ENCODE measurements at regions not wholly inside any gene's neighbourhood (a gene's known extent, or its start where the extent isn't known, plus 50 kb on each side); places are given as distances from the start of the nearest gene placed in this dataset.

DNA sequence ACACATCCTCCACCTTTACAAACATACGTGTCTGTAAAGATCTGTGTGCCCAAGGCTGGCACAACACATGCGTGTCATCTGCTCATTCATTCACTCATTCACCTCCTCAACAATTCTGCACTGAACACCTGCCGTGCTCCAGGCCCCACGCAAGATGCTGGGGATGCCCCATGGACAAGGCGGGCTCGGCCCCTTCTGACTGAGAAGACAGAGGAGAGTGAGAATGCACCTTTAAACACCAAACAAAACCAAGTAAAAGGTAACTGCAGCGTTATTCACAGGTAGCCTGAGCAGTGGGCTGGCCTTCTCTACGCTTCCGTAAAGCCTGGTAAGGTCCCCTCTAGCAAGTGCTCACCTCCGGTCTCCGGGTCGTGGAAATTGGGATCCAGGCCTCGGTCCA lies 142.8 kb downstream of the SHANK2 start:
- Histone ChIP-seq H3K27me3 (ENCODE audit: insufficient read depth in 3 of 3, low read length in 2 of 3) (peaks cover 0 to 14% (median 0%) of the 10 kb centered on the region in 3 donors), H3K36me3 (ENCODE audit: insufficient read depth in 1 of 2, low read depth in 1 of 2) (no peaks in the 10 kb centered on the region), H3K4me3 (no peak overlapping the region), H3K27ac (no peak overlapping the region), H3K4me1 (no peaks in the 10 kb centered on the region), H3K9me3 (no peaks in the 10 kb centered on the region)
- DNase-seq: no peak
- no peak for ATAC-seq
- intact Hi-C loops (cut with DNase I): no loop called here
- WGBS, 3 donors: 95 to 96% (median 96%) methylated on average over 13 of the region's 13 CpGs
- TF ChIP-seq, protein P1, sequence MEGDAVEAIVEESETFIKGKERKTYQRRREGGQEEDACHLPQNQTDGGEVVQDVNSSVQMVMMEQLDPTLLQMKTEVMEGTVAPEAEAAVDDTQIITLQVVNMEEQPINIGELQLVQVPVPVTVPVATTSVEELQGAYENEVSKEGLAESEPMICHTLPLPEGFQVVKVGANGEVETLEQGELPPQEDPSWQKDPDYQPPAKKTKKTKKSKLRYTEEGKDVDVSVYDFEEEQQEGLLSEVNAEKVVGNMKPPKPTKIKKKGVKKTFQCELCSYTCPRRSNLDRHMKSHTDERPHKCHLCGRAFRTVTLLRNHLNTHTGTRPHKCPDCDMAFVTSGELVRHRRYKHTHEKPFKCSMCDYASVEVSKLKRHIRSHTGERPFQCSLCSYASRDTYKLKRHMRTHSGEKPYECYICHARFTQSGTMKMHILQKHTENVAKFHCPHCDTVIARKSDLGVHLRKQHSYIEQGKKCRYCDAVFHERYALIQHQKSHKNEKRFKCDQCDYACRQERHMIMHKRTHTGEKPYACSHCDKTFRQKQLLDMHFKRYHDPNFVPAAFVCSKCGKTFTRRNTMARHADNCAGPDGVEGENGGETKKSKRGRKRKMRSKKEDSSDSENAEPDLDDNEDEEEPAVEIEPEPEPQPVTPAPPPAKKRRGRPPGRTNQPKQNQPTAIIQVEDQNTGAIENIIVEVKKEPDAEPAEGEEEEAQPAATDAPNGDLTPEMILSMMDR (IDR thresholded peaks at IDR 0.05): no peak

DNA sequence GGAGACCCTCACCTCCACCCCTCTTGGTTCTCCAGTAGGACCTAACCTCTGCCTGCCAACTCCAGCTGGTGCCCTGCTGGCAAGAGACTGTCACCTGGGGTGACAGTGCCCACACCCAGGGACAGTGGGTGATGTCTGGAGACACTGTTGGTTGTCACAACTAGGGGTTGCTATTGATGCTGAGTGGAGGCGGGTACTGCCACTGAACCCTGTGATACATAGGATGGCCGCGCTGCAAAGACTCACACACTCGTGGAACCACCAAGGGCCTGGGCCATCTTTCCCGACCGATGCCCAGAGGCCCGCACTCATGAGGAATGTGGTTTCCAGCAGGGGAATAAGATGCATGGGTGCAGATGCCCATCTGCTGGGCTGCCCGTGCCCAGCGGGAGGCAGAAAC lies 143.2 kb downstream of the SHANK2 start:
- 88 to 96% (median 92%) methylated on average over 9 of the region's 9 CpGs for WGBS, 3 donors
- H3K36me3 ChIP-seq (ENCODE audit: insufficient read depth in 1 of 2, low read depth in 1 of 2): no peaks in the 10 kb centered on the region
- DNase-seq (no peak), ATAC-seq (no peak)
- no peaks in the 10 kb centered on the region for H3K4me1 ChIP-seq
- TF ChIP-seq, protein P1 (IDR thresholded peaks at IDR 0.05): no peak
- no peak overlapping the region for H3K4me3 ChIP-seq
- intact Hi-C loops (cut with DNase I): no loop called here
- H3K27me3 ChIP-seq (ENCODE audit: insufficient read depth in 3 of 3, low read length in 2 of 3): peaks cover 0 to 13% (median 0%) of the 10 kb centered on the region in 3 donors
- H3K27ac ChIP-seq: no peak overlapping the region
- no peaks in the 10 kb centered on the region for H3K9me3 ChIP-seq

- no peak overlapping the region for H3K27ac ChIP-seq
- no peak overlapping the region for H3K4me3 ChIP-seq
- DNase-seq: no peak
- no peaks in the 10 kb centered on the region for H3K9me3 ChIP-seq
- intact Hi-C loops (cut with DNase I): no loop called here
- no peak for ATAC-seq
- H3K4me1 ChIP-seq: no peaks in the 10 kb centered on the region
- 79 to 81% (median 79%) methylated on average over 21 of the region's 21 CpGs for WGBS, 3 donors
- TF ChIP-seq, protein P1 (IDR thresholded peaks at IDR 0.05): no peak
- no peaks in the 10 kb centered on the region for H3K36me3 ChIP-seq (ENCODE audit: insufficient read depth in 1 of 2, low read depth in 1 of 2)
- H3K27me3 ChIP-seq (ENCODE audit: insufficient read depth in 3 of 3, low read length in 2 of 3): peaks cover 0 to 5% (median 0%) of the 10 kb centered on the region in 3 donors
Measured at GRCh38 chr11:71108013-71108865, 144.1 kb downstream of the SHANK2 start.

DNA sequence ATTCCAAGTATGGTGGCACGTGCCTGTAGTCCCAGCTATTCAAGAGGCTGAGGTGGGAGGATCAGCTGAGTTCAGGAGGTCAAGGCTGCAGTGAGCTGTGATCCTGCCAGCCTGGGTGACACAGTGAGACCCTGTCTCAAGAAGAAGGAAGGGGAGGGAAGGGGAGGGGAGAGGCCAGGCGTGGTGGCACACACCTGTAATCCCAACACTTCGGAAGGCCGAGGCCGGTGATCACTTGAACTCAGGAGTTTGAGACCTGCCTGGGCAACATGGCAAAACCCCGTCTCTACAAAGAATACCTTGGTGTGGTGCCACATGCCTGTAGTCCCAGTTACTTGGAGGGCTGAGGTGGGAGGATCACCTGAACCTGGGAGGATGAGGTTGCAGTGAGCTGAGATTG lies 145.7 kb downstream of the SHANK2 start:
- TF ChIP-seq, protein P1 (IDR thresholded peaks at IDR 0.05): no peak
- no peak overlapping the region for H3K4me3 ChIP-seq
- no peaks in the 10 kb centered on the region for H3K4me1 ChIP-seq
- no peak for ATAC-seq
- DNase-seq: no peak
- 89 to 91% (median 90%) methylated on average over 6 of the region's 6 CpGs for WGBS, 3 donors
- no peaks in the 10 kb centered on the region for H3K36me3 ChIP-seq (ENCODE audit: insufficient read depth in 1 of 2, low read depth in 1 of 2)
- no peak overlapping the region for H3K27ac ChIP-seq
- intact Hi-C loops (cut with DNase I): no loop called here
- H3K27me3 ChIP-seq (ENCODE audit: insufficient read depth in 3 of 3, low read length in 2 of 3): no peaks in the 10 kb centered on the region
- no peaks in the 10 kb centered on the region for H3K9me3 ChIP-seq
